MCF 10A (cell line): ENCODE measurements at regions not wholly inside any gene's neighbourhood (a gene's known extent, or its start where the extent isn't known, plus 50 kb on each side); places are given as distances from the start of the nearest gene placed in this dataset.

Experiments
- BruUV-seq: library from RNA; stranded (reverse); fragments of 400-500 nt; replicated peaks from 2 replicates; lab custom pipeline; 2021; lab: Mats Ljungman, UMichigan
- CTCF ChIA-PET: fragments of 300-600 bp; sonication (Branson Sonifier 250); formaldehyde crosslinking; extraction: SDS; loops from one replicate; lab custom pipeline; 2021; ENCODE audit warnings: antibody characterized with exemption, inconsistent platforms; lab: Yijun Ruan, JAX
- POLR2A ChIA-PET: fragments of 300-600, 350-650 bp; sonication (Branson Sonifier 250); formaldehyde crosslinking; extraction: SDS; loops from one replicate; lab custom pipeline; 2020; ENCODE audit warnings: antibody characterized with exemption, inconsistent platforms; lab: Yijun Ruan, JAX
- DNase-seq: peaks from one replicate; pipeline ENCODE4 v3.0.0-alpha.2; 2018; ENCODE audit not compliant: unreplicated experiment
- H3K27ac Mint-ChIP-seq: one replicate; pipeline ENCODE4 v1.8.0; 2022; ENCODE audit warnings: mild to moderate bottlenecking, low read depth, mixed read lengths; ENCODE audit not compliant: unreplicated experiment
- H3K27me3 Mint-ChIP-seq: one replicate; pipeline ENCODE4 v1.8.0; 2022; ENCODE audit warnings: mixed read lengths; ENCODE audit not compliant: insufficient read depth, unreplicated experiment
- H3K36me3 Mint-ChIP-seq: one replicate; pipeline ENCODE4 v1.8.0; 2022; ENCODE audit warnings: mild to moderate bottlenecking, moderate library complexity, mixed read lengths; ENCODE audit not compliant: insufficient read depth, unreplicated experiment
- H3K4me1 Mint-ChIP-seq: one replicate; pipeline ENCODE4 v1.8.0; 2022; ENCODE audit warnings: mixed read lengths; ENCODE audit not compliant: insufficient read depth, unreplicated experiment
- H3K4me3 Mint-ChIP-seq: one replicate; pipeline ENCODE4 v1.8.0; 2022; ENCODE audit warnings: mild to moderate bottlenecking, moderate library complexity, mixed read lengths; ENCODE audit not compliant: unreplicated experiment
- H3K9me3 Mint-ChIP-seq: one replicate; pipeline ENCODE4 v1.8.0; 2022; ENCODE audit warnings: mixed read lengths; ENCODE audit not compliant: unreplicated experiment
- CTCF ChIP-seq: fragments of 200-600 bp; IDR thresholded peaks from one replicate; pipeline ENCODE4 v1.8.0; 2022; ENCODE audit warnings: antibody characterized with exemption, mild to moderate bottlenecking; ENCODE audit not compliant: unreplicated experiment
- intact Hi-C: fragments of 100-400 bp; cut with micrococcal nuclease; formaldehyde crosslinking; loops from 2 replicates; pipeline ENCODE4 v1.14.1; 2022

GRCh38 chr14:97274626-97275025, 477.4 kb downstream of the VRK1 start:
- H3K4me1 Mint-ChIP-seq = peaks cover 11% of the 10 kb centered on the region
- no peak overlapping the region for H3K4me3 Mint-ChIP-seq
- peaks cover 50% of the 10 kb centered on the region for H3K27me3 Mint-ChIP-seq
- intact Hi-C loops = no loop called here
- BruUV-seq = no TSS peak
- DNase-seq = no peak
- no peak for TF ChIP-seq CTCF
- H3K9me3 Mint-ChIP-seq = no peaks in the 10 kb centered on the region
- no peak overlapping the region for H3K27ac Mint-ChIP-seq
- no peaks in the 10 kb centered on the region for H3K36me3 Mint-ChIP-seq
- POLR2A ChIA-PET = no interaction called here
- CTCF ChIA-PET = interaction anchor here (0.5 kb wide), 1 partner anchor 147 kb away, joined by 3 read pairs; no protein-coding TSS in a partner anchor

GRCh38 chr14:97275276-97275675, 478.1 kb downstream of the VRK1 start:
- DNase-seq = no peak
- H3K27ac Mint-ChIP-seq = no peak overlapping the region
- POLR2A ChIA-PET = interaction anchor here (0.6 kb wide), 1 partner anchor 610 kb away, joined by 3 read pairs; no protein-coding TSS in a partner anchor
- H3K36me3 Mint-ChIP-seq = no peaks in the 10 kb centered on the region
- CTCF ChIA-PET = no interaction called here
- no peaks in the 10 kb centered on the region for H3K9me3 Mint-ChIP-seq
- peaks cover 50% of the 10 kb centered on the region for H3K27me3 Mint-ChIP-seq
- intact Hi-C loops = no loop called here
- TF ChIP-seq CTCF = no peak
- BruUV-seq = no TSS peak
- no peak overlapping the region for H3K4me3 Mint-ChIP-seq
- peaks cover 7% of the 10 kb centered on the region for H3K4me1 Mint-ChIP-seq

- no peak overlapping the region for H3K27ac Mint-ChIP-seq
- no peak for TF ChIP-seq CTCF
- no peaks in the 10 kb centered on the region for H3K4me1 Mint-ChIP-seq
- ChIA-PET CTCF (interaction anchor here (0.7 to 1.0 kb wide), 2 partner anchors 12 to 674 kb away, joined by 3 read pairs; no protein-coding TSS in a partner anchor), POLR2A (no interaction called here)
- DNase-seq = peak; percentile 17
- intact Hi-C loops = no loop called here
- H3K27me3 Mint-ChIP-seq = peaks cover 50% of the 10 kb centered on the region
- BruUV-seq = no TSS peak
- no peaks in the 10 kb centered on the region for H3K36me3 Mint-ChIP-seq
- H3K9me3 Mint-ChIP-seq = no peaks in the 10 kb centered on the region
- H3K4me3 Mint-ChIP-seq = no peak overlapping the region
Measured at GRCh38 chr14:97276573-97276972, 479.4 kb downstream of the VRK1 start.

GRCh38 chr14:97277711-97278110, 480.5 kb downstream of the VRK1 start:
- ChIA-PET CTCF (no interaction called here), POLR2A (no interaction called here)
- DNase-seq = no peak
- Mint-ChIP-seq H3K4me1 (no peaks in the 10 kb centered on the region), H3K27ac (no peak overlapping the region), H3K4me3 (no peak overlapping the region), H3K36me3 (no peaks in the 10 kb centered on the region), H3K9me3 (no peaks in the 10 kb centered on the region), H3K27me3 (peaks cover 41% of the 10 kb centered on the region)
- no TSS peak for BruUV-seq
- no peak for TF ChIP-seq CTCF
- intact Hi-C loops = no loop called here
